Stimulated activated CD8-positive, alpha-beta memory T cell treated with anti-CD3 and anti-CD28 coated beads, Interleukin-2, amount 100 ng/mL, for 48 hours (primary cell): ENCODE measurements at regions not wholly inside any gene's neighbourhood (a gene's known extent, or its start where the extent isn't known, plus 50 kb on each side); places are given as distances from the start of the nearest gene placed in this dataset.
"Not testable (repeated sequence)": the region's sequence is repeated elsewhere in the genome, so short reads cannot be mapped to it uniquely, and the experiment has no call there.

Experiments used
- DNase-seq, 2 donors: peaks; one replicate each; pipeline ENCODE4 v3.0.0-alpha.2; 2020; ENCODE audit warnings: low read depth in 2 of 2

DNA sequence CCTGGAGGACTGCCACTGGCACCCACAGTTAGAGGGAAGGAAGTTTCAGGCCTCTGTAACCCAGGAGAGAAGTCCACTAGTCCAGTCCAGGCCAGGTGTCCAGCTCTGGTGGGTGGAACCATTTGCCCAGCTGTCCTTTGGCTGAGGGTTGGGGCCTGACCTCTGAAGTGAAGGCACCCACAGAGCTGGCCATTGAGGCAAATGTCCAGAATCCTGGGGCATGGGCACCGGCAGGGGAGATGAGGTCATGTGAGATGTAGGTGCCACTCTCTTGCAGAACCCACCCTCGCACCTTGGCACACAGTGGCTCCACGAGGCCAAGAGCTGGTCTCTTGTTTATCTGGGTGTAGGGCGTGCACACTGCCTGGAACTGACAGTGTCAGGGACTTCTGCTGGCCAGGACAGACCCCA is 162.8 kb downstream of the SMAD6 start:
- DNase-seq, result no peak

DNA sequence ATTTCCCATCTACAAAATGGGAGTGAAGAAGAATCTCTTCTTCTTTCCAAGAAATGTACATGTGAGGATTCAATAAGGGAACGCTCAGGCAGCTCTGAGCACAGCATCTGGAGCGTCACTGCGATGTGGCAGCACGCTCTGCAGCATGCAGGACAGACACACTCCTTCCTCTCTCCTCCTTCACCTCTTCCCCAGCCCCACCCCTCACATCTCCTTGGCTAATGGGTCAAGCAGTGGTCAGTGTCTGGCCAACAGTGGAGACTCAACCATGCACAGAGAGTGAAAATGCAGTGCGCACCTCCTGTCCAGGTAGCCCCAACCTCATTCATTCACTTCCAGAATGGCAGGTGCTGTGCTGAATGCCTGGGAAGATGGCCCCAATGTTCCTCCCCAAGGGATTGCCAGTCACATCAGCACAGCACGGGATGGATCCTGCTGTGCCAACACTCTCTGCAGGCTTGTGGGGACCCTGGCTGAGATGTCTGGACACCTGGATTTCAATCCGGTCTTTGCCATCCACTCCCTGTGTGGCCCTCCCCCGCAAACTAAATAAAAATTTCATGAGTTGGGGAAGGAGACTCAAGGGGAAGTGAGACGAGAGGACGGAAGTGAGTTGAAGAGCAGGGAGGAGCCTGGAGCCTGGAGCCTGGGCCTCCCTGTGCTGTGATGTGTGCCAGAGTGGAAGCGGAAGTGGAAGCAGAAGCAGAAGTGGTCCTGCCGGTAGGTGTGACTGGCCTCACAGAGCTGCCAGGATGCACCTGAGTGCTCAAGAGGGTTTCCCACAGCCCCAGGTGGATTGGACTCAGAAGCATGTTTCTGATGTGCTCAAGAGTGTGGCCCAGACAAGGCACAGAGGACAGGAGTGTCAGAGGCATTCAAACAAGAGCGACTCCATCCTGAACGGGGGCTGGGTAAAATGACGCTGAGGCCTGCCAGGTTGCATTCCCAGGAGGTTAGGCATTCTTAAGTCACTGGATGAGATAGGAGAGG is 163.9 kb downstream of the SMAD6 start:
- DNase-seq, result no peak

- DNase-seq, result no peak
These were observed 164.6 kb downstream of the SMAD6 start for GRCh38 chr15:66866656-66867055.

DNA sequence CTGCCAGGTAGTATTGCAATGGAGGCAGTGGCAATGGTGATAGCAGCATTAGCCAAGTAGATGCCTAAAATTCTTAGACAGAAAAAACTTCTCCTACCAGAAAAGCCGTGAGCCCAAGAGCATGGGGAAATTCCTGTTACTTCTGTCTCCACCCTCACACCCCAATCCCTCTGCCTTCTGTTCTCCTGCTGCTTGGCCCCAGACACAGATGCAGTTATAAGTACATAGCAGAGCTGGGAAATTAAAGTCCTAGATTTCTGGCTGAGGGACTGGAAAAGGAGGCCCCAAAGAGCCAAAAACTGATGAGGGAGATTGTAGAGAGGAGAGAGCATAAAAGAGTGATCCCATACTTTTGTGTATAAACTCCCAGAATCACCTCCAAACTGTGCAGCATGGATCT is 166.9 kb downstream of the SMAD6 start:
- no peak for DNase-seq

DNA sequence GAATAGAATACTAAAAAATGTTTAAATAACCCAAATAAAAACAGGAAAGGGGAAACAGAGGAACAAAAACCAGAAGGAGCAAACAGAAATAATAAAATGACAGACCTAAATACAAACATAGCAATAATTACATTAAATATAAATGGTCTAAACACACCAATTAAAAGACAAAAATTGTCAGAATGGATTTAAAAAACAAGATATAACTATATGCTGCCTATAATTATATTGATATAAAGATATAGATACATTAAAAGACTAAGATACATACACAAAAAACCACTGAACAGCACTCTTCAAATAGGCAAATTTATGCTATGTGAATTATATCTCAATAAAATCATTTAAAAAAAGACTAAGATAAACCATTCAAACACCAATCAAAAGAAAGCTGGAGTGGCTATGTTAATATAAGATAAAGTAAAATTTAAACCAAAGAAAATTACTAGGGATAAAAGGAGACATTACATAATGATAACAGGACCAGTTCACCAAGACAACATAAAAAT is 168.9 kb downstream of the SMAD6 start:
- no peak for DNase-seq

- no peak for DNase-seq
These were observed 170.4 kb downstream of the SMAD6 start for GRCh38 chr15:66872405-66872804.

DNA sequence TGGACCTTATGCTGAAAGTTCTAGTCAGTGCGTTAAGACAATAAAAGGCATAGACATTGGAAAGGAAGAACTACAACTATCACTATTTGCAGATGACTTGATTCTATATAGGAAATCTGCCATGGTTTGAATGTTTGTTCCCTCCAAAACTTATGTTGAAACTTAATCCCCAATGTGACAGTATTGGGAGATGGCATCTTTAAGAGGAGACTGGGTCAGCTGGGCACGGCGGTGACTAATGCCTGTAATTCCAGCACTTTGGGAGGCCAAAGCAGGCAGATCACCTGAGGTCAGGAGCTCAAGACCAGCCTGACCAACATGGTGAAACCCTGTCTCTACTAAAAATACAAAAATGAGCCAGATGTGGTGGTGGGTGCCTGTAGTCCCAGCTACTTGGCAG is 171.3 kb downstream of the SMAD6 start:
- DNase-seq, result not testable (repeated sequence)

- DNase-seq, result no peak
These were observed 171.8 kb downstream of the SMAD6 start for GRCh38 chr15:66873856-66874255.

DNA sequence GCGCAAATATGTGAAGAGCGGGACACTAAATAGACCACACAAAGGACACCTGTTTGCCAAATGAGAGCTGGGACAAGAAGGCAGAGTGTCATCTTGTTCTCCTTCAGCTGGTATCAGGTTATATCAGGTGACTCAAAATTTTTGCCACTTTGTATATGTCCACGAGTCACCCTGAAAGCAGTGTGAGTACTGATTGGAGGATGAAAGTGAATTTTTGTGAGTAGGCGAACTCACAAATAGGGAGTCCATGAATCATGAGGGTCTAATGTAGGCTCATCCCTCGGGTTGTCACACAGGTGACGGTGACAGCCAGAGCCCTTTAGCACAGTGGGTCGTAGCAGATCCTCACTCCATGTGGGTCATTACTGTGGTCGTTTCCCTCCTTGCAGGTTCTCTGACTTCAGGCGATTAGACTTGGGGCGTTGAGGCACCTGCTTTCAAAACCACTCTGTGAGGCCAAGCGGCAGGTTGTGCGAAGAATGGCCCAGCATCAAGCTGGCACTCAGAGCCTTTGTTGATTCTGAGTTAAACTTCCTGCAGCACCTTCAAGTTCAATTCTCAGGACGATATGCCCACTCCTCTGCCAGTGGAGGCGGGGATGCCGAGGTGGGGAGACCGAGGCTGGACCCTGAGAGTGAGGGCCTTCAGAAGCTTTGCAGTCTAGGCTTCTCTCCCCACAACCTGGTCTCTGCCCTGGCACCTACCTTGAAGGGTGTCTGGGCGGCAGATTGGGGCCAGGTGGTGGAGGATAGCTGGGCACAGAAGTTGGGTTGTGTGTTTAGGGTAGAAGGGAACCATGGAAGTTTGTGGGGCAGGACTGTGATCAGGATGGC is 173.8 kb downstream of the SMAD6 start:
- DNase-seq, result no peak

DNA sequence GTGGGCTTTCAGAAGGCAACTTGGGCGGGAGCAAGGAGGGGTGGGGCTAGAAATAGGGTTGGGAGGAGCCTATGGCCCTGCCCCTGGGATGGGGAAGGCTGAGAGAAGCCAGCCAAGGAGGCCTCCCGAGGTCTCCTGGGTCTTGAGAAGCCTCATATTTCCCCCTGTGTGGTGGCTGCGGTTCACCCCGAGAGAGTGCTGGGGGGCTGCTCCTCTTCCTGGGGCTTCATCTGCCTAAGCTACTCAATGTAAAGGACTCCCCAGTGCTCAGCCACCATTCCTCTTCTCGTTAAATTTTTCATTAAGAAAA is 174.3 kb downstream of the SMAD6 start:
- DNase-seq, result no peak

GRCh38 chr15:66876731-66877476 is 174.9 kb downstream of the SMAD6 start:
- no peak for DNase-seq

GRCh38 chr15:66877477-66878271 is 175.6 kb downstream of the SMAD6 start:
- no peak for DNase-seq

DNA sequence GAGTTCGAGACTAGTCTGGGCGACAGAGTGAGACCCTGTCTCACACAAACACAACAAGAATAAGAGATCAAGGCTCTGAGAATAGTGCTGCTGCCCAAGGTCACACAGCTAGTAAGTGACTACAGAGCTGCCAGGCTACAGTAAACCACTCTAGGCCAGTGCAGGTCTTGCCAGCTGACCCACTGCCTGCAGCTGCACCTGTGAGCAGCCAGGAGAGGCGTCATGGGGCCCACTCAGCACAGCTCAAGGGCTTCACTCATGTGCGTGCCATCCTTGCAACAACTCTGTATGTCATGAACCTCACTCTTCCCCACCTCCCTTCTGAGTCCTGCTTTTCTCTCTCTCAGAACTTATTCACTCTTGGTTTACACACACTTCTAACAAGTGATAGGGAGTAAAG is 176.7 kb downstream of the SMAD6 start:
- DNase-seq, result no peak

GRCh38 chr15:66879531-66880368 is 177.7 kb downstream of the SMAD6 start:
- no peak for DNase-seq

DNA sequence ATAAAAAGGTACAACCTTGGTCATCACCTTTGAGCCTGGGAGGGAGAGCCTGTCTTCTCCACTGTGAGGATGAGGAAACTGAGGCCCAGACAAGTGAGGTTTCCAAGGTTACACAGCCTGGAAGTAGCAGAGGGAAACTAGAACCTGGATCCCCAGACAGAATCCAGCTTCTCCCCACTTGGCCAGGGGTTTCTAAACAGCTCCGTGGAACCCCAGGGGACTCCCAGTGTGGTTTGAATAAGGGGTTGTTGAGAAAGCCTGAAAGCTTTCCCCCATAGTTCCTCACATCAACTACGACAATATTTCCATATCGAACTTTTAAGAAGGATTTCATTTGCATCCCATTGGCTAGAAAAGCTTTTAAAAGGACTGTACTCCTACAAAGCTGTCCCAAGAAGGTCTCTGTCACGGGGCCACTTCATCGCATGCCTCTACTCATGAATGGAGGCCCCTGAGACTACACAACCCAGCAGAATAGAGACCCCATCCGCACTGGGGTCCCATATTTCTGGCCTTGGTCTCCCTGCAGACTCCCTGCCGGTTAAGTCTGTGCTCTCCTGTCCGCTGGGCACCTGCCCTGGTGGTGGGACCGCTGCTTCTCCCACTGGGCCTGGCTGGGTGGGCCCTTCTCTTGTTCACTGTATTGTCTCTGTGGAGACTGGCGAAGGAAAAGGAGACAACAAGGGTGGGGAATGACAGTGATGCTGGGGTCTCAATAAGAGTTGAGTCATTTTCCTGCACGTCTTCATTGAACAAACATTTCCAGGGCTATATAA is 178.5 kb downstream of the SMAD6 start:
- DNase-seq, result no peak

GRCh38 chr15:66881173-66881905 is 179.3 kb downstream of the SMAD6 start:
- no peak for DNase-seq

GRCh38 chr15:66882251-66883020 is 180.4 kb downstream of the SMAD6 start:
- DNase-seq, result no peak
